Lower leg skin (tissue), 3 donors: ENCODE measurements at regions not wholly inside any gene's neighbourhood (a gene's known extent, or its start where the extent isn't known, plus 50 kb on each side); places are given as distances from the start of the nearest gene placed in this dataset.

Experiments
- POLR2A ChIP-seq, 2 donors: fragments of 450-650 bp; IDR thresholded peaks; one replicate each; pipeline ENCODE4 v1.6.1; 2016 to 2017; ENCODE audit warnings: antibody characterized with exemption in 2 of 2, mild to moderate bottlenecking in 1 of 2, moderate library complexity in 1 of 2
- TF ChIP-seq, protein P1 (sequence below), 3 donors: fragments of 450-650 bp; IDR thresholded peaks; one replicate each; pipeline ENCODE4 v1.5.1; 2016; ENCODE audit warnings: antibody characterized with exemption in 3 of 3, mild to moderate bottlenecking in 3 of 3, moderate library complexity in 2 of 3

DNA sequence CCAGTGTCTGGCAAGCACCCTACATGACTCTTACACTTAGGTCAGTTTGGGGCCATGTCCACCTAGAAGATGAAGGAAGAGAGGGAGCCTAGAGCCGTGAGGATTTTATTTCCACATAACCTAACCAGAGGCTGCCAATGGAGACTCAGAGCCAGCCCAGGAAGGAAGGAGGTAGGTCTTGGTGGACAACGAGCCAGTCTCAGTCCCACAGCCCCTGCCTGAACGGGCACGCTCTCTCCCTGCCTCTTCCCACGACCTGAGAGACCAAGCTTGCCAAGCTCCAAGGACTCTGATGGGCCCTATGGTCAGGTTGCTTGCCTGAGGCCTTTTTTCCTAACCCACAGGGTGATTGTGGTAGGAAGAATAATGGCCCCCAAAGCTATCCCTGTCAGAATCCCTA lies 188.4 kb downstream of the TFCP2L1 start:
- TF ChIP-seq, protein P1, sequence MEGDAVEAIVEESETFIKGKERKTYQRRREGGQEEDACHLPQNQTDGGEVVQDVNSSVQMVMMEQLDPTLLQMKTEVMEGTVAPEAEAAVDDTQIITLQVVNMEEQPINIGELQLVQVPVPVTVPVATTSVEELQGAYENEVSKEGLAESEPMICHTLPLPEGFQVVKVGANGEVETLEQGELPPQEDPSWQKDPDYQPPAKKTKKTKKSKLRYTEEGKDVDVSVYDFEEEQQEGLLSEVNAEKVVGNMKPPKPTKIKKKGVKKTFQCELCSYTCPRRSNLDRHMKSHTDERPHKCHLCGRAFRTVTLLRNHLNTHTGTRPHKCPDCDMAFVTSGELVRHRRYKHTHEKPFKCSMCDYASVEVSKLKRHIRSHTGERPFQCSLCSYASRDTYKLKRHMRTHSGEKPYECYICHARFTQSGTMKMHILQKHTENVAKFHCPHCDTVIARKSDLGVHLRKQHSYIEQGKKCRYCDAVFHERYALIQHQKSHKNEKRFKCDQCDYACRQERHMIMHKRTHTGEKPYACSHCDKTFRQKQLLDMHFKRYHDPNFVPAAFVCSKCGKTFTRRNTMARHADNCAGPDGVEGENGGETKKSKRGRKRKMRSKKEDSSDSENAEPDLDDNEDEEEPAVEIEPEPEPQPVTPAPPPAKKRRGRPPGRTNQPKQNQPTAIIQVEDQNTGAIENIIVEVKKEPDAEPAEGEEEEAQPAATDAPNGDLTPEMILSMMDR (IDR thresholded peaks at IDR 0.05): no peak
- no peak for TF ChIP-seq POLR2A (IDR thresholded peaks at IDR 0.05)
